KMS-11 (cell line): ENCODE measurements at regions not wholly inside any gene's neighbourhood (a gene's known extent, or its start where the extent isn't known, plus 50 kb on each side); places are given as distances from the start of the nearest gene placed in this dataset.
A peak's percentile ranks its signal among the peaks of the same experiment; 100 is the strongest.

ENCODE experiments used
- H2AFZ ChIP-seq: fragments of 200-600 bp; sonication (generic); 2 replicates; pipeline ENCODE4 v1.6.1; 2016; ENCODE audit warnings: antibody characterized with exemption, mixed run types, low read depth
- H3K27ac ChIP-seq: fragments of 200-600 bp; sonication (generic); 2 replicates; pipeline ENCODE4 v1.6.1; 2016; ENCODE audit warnings: mild to moderate bottlenecking, mixed run types
- H3K27me3 ChIP-seq: fragments of 200-600 bp; sonication (generic); 2 replicates; pipeline ENCODE4 v1.6.1; 2017; ENCODE audit warnings: mild to moderate bottlenecking, low read depth, mixed run types, moderate library complexity; ENCODE audit not compliant: insufficient read depth
- H3K36me3 ChIP-seq: fragments of 200-600 bp; sonication (generic); 2 replicates; pipeline ENCODE4 v1.6.1; 2017; ENCODE audit warnings: mild to moderate bottlenecking, mixed run types; ENCODE audit not compliant: insufficient read depth
- H3K4me1 ChIP-seq: fragments of 200-600 bp; sonication (generic); 2 replicates; pipeline ENCODE4 v1.6.1; 2016; ENCODE audit warnings: mild to moderate bottlenecking, low read depth, mixed run types; ENCODE audit not compliant: poor library complexity, severe bottlenecking
- H3K4me2 ChIP-seq: fragments of 200-600 bp; sonication (generic); 2 replicates; pipeline ENCODE4 v1.7.0; 2016; ENCODE audit warnings: mild to moderate bottlenecking, mixed run types
- H3K4me3 ChIP-seq: fragments of 200-600 bp; sonication (generic); IDR thresholded peaks from 2 replicates; pipeline ENCODE4 v1.6.1; 2017; ENCODE audit warnings: low read depth, low read length, mixed read lengths; ENCODE audit not compliant: insufficient read depth
- H3K79me2 ChIP-seq: fragments of 200-600 bp; sonication (generic); 2 replicates; pipeline ENCODE4 v1.6.1; 2016; ENCODE audit warnings: low read depth, mixed run types; ENCODE audit not compliant: insufficient read depth
- H3K9ac ChIP-seq: fragments of 200-600 bp; sonication (generic); 2 replicates; pipeline ENCODE4 v1.6.1; 2016; ENCODE audit warnings: mild to moderate bottlenecking, mixed run types
- H4K20me1 ChIP-seq: fragments of 200-600 bp; sonication (generic); 2 replicates; pipeline ENCODE4 v1.6.1; 2016; ENCODE audit warnings: mild to moderate bottlenecking, mixed run types; ENCODE audit not compliant: insufficient read depth
- TF ChIP-seq, protein P1 (sequence below): fragments of 200-600 bp; sonication (generic); conservative IDR thresholded peaks from 2 replicates; pipeline ENCODE4 v1.6.1; 2017; ENCODE audit warnings: low read depth, mild to moderate bottlenecking, antibody characterized with exemption, low read length, moderate library complexity, mixed read lengths

GRCh38 chr13:50220938-50221337, 205.7 kb downstream of the KCNRG start:
- no peak overlapping the region for H3K9ac ChIP-seq
- no peaks in the 10 kb centered on the region for H3K79me2 ChIP-seq
- no peak overlapping the region for H2AFZ ChIP-seq
- H3K4me3 ChIP-seq, result no peak overlapping the region
- H3K36me3 ChIP-seq, result no peaks in the 10 kb centered on the region
- TF ChIP-seq, protein P1, sequence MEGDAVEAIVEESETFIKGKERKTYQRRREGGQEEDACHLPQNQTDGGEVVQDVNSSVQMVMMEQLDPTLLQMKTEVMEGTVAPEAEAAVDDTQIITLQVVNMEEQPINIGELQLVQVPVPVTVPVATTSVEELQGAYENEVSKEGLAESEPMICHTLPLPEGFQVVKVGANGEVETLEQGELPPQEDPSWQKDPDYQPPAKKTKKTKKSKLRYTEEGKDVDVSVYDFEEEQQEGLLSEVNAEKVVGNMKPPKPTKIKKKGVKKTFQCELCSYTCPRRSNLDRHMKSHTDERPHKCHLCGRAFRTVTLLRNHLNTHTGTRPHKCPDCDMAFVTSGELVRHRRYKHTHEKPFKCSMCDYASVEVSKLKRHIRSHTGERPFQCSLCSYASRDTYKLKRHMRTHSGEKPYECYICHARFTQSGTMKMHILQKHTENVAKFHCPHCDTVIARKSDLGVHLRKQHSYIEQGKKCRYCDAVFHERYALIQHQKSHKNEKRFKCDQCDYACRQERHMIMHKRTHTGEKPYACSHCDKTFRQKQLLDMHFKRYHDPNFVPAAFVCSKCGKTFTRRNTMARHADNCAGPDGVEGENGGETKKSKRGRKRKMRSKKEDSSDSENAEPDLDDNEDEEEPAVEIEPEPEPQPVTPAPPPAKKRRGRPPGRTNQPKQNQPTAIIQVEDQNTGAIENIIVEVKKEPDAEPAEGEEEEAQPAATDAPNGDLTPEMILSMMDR, result no peak
- H3K4me1 ChIP-seq, result peaks cover 42% of the 10 kb centered on the region
- H3K27me3 ChIP-seq, result 0 out of 2 replicates have a peak, but pooled peaks cover 2% of the 10 kb centered on the region
- H4K20me1 ChIP-seq, result no peaks in the 10 kb centered on the region
- H3K27ac ChIP-seq, result no peak overlapping the region
- no peak overlapping the region for H3K4me2 ChIP-seq

DNA sequence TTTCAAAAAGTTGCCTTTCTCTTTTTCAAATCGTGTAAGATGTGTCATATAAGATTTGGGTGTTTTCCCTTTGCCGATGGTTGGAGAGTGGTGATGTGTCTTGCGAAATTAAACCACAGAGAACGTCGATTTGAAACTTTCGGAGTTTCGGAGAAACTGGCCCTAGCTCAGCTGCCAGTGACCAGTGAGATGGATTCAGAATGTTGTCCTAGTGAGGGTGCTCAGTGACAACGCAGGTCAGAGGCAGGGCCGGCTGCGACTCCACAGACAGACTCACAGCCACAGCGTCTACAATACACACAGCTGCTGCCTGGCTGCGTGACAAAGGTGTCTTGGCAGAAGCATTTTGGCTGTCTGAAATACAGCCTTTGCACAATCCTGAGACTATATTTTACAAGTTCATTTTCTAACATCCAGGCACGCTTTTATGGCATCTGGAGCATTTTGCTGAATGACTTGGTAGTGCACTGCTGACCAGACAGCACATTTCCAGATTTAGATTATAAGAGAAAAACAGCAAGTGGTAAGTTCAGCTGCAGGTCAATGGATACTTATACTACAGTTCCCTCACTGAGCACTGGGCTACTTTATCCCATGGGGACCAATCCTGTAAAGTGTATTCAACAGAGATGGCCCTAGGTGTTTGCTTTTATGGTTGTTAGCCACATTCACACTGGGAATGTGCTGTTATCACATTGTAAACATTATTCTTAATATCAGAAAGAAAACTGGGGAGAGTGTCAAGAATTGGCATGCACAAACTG, 207.5 kb downstream of the KCNRG start:
- no peak overlapping the region for H3K9ac ChIP-seq
- peaks cover 49% of the 10 kb centered on the region for H3K4me1 ChIP-seq
- no peaks in the 10 kb centered on the region for H3K79me2 ChIP-seq
- TF ChIP-seq, protein P1, result no peak
- H2AFZ ChIP-seq, result peak overlapping the region; percentile 22; the same call in 1 of the 2 replicates
- no peaks in the 10 kb centered on the region for H4K20me1 ChIP-seq
- no peak overlapping the region for H3K4me3 ChIP-seq
- H3K27me3 ChIP-seq, result 0 out of 2 replicates have a peak, but pooled peaks cover 2% of the 10 kb centered on the region
- peak overlapping the region; percentile 50 for H3K4me2 ChIP-seq
- no peaks in the 10 kb centered on the region for H3K36me3 ChIP-seq
- H3K27ac ChIP-seq, result peak overlapping the region; percentile 28; the same call in 1 of the 2 replicates

- Histone ChIP-seq H3K79me2 (no peaks in the 10 kb centered on the region), H3K4me3 (no peak overlapping the region), H3K27me3 (0 out of 2 replicates have a peak, but pooled peaks cover 2% of the 10 kb centered on the region), H3K4me1 (peaks cover 49% of the 10 kb centered on the region), H3K27ac (no peak overlapping the region), H2AFZ (no peak overlapping the region), H3K36me3 (no peaks in the 10 kb centered on the region), H3K4me2 (no peak overlapping the region), H3K9ac (no peak overlapping the region), H4K20me1 (no peaks in the 10 kb centered on the region)
- TF ChIP-seq, protein P1, result no peak
Observed at GRCh38 chr13:50224534-50224933, 209.3 kb downstream of the KCNRG start.

- Histone ChIP-seq H4K20me1 (no peaks in the 10 kb centered on the region), H3K4me2 (no peak overlapping the region), H3K9ac (no peak overlapping the region), H3K79me2 (no peaks in the 10 kb centered on the region), H3K4me3 (no peak overlapping the region), H2AFZ (no peak overlapping the region), H3K4me1 (peaks cover 49% of the 10 kb centered on the region), H3K27ac (no peak overlapping the region), H3K27me3 (0 out of 2 replicates have a peak, but pooled peaks cover 2% of the 10 kb centered on the region), H3K36me3 (no peaks in the 10 kb centered on the region)
- TF ChIP-seq, protein P1, result no peak
Observed at GRCh38 chr13:50225193-50226155, 210.2 kb downstream of the KCNRG start.
